Breast epithelium (tissue), 3 donors: ENCODE measurements at regions not wholly inside any gene's neighbourhood (a gene's known extent, or its start where the extent isn't known, plus 50 kb on each side); places are given as distances from the start of the nearest gene placed in this dataset.

Source experiments
- POLR2A ChIP-seq: fragments of 450-650 bp; IDR thresholded peaks from one replicate; pipeline ENCODE4 v1.6.1; 2016; ENCODE audit warnings: antibody characterized with exemption, mild to moderate bottlenecking, moderate library complexity
- POLR2AphosphoS5 ChIP-seq, 3 donors: sonication (generic); formaldehyde crosslinking; IDR thresholded peaks; one replicate each; pipeline ENCODE4 v1.6.1; 2017; ENCODE audit warnings: antibody characterized with exemption in 3 of 3
- TF ChIP-seq, protein P1 (sequence below), 3 donors: fragments of 450-650 bp; IDR thresholded peaks; one replicate each; pipeline ENCODE4 v1.5.1; 2016 to 2017; ENCODE audit warnings: antibody characterized with exemption in 3 of 3, mild to moderate bottlenecking in 3 of 3, moderate library complexity in 3 of 3

DNA sequence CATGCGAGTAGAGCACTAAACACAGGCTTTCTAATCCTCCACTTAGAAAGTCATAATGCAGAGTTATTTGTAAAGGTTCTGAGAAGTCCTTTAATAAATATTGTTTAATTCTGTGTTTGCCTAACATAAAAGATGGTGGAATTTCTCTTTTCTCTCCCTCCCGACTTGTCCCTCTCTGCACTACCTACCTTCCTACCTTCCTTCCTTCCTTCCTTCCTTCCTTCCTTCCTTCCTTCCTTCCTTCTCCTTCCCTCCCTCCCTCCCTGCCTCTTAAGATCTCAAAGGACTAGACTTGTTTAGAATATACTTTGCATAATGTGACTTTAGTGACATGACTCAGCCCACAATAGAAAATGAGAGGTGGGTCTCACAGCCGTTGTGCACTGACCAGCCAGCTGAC is 156.3 kb upstream of the TAPT1 start:
- TF ChIP-seq, protein P1, sequence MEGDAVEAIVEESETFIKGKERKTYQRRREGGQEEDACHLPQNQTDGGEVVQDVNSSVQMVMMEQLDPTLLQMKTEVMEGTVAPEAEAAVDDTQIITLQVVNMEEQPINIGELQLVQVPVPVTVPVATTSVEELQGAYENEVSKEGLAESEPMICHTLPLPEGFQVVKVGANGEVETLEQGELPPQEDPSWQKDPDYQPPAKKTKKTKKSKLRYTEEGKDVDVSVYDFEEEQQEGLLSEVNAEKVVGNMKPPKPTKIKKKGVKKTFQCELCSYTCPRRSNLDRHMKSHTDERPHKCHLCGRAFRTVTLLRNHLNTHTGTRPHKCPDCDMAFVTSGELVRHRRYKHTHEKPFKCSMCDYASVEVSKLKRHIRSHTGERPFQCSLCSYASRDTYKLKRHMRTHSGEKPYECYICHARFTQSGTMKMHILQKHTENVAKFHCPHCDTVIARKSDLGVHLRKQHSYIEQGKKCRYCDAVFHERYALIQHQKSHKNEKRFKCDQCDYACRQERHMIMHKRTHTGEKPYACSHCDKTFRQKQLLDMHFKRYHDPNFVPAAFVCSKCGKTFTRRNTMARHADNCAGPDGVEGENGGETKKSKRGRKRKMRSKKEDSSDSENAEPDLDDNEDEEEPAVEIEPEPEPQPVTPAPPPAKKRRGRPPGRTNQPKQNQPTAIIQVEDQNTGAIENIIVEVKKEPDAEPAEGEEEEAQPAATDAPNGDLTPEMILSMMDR (IDR thresholded peaks at IDR 0.05), result no peak
- TF ChIP-seq POLR2AphosphoS5 (IDR thresholded peaks at IDR 0.05), result no peak
- no peak for TF ChIP-seq POLR2A
